ENCODE measurements at regions not wholly inside any gene's neighbourhood (a gene's known extent, or its start where the extent isn't known, plus 50 kb on each side); places are given as distances from the start of the nearest gene placed in this dataset.
A peak's percentile ranks its signal among the peaks of the same experiment; 100 is the strongest.

DNA sequence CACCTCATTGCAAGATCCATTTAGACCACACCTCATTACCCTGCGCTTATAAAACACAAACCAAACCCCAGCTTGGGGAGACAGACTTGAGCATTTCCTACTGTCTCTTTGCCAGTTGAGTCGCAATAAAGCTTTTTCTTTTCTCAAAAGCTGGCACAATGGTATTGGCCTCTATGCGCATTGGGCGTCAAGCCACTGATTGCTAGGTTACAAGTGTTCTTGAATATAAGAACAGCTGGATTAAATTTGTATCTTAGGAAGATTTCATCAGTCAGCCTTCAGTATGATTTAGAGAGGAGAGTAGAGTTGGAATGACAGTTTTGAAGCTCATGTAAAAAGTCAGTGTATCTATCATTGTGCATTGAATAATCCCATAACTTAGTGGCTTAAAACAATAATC is 84.9 kb upstream of the RAB4A start:
- in situ Hi-C loops (cut with MboI; ENCODE audit: low sequenced_read_pairs) = no loop called here
- Histone ChIP-seq H3K27me3 (ENCODE audit: low read depth) (no peaks in the 10 kb centered on the region), H3K4me3 (no peak overlapping the region), H3K4me1 (peaks cover 2% of the 10 kb centered on the region), H3K36me3 (replicated peaks) (no peaks in the 10 kb centered on the region), H3K9me3 (no peaks in the 10 kb centered on the region)
- DNase-seq (ENCODE audit: low spot score in 2 of 2) = no peak

DNA sequence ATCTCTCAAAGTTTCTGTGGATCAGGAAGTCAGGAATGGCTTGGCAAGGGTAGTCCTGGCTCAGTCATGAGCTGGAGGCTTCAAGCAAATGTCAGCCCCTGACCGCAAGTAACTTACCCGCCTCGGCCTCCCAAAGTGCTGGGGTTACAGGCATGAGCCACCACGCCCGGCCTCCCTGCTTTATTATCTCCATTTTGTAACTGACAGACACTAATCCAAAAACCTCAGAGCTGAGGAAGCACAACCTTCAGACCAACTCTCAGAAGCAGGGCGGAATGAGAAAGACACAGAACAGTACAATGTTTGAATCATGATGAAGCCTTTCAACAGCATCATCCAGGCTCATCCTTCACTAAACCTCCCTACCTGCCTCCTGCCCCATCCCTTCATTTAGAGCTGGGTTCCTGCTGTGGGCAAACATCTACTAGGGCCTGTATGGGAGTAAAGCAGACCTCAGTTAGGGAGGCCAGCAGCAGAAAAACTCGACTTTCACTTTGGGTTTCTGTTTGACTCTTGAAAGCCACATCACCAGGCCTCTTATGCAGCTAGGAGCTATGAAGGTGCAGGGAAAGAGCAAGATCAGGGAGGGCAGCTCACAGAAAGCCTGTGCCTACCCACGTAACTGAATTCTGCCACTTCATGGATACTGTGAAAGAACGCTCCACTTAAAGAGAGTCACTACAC is 84.4 kb upstream of the RAB4A start:
- in situ Hi-C loops (cut with MboI; ENCODE audit: low sequenced_read_pairs) = no loop called here
- H3K27me3 ChIP-seq (ENCODE audit: low read depth) = no peaks in the 10 kb centered on the region
- H3K9me3 ChIP-seq = no peaks in the 10 kb centered on the region
- H3K4me1 ChIP-seq = peaks cover 4% of the 10 kb centered on the region
- no peak overlapping the region for H3K4me3 ChIP-seq
- DNase-seq (ENCODE audit: low spot score in 2 of 2) = no peak
- no peaks in the 10 kb centered on the region for H3K36me3 ChIP-seq (replicated peaks)

DNA sequence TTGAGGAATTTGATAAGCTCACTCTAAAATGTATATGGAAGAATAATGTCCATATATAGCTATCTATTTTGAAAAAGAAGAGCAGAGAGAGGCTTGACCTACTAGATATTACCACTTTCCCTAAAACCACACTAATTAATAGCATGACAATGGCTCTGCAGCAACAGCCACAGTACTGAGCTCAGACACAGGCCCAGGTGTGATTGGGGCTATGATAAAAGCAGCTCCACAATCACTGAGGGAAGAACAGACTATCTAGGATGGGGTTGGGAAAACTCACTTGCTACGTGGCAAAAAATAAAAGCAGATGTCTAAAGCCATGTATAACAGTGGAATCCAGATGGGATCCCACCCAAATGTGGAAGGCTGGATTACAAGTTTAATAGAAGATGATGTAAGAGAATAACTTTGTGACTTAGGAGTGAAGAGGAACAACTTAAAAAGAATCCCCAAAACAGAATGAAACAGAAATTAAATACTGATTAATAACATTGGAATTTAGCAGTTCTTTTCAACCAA is 80.8 kb upstream of the RAB4A start:
- DNase-seq (ENCODE audit: low spot score in 2 of 2) = no peak
- no peaks in the 10 kb centered on the region for H3K27me3 ChIP-seq (ENCODE audit: low read depth)
- peaks cover 4% of the 10 kb centered on the region for H3K4me1 ChIP-seq
- H3K36me3 ChIP-seq (replicated peaks) = no peaks in the 10 kb centered on the region
- H3K9me3 ChIP-seq = no peaks in the 10 kb centered on the region
- in situ Hi-C loops (cut with MboI; ENCODE audit: low sequenced_read_pairs) = no loop called here
- no peak overlapping the region for H3K4me3 ChIP-seq

DNA sequence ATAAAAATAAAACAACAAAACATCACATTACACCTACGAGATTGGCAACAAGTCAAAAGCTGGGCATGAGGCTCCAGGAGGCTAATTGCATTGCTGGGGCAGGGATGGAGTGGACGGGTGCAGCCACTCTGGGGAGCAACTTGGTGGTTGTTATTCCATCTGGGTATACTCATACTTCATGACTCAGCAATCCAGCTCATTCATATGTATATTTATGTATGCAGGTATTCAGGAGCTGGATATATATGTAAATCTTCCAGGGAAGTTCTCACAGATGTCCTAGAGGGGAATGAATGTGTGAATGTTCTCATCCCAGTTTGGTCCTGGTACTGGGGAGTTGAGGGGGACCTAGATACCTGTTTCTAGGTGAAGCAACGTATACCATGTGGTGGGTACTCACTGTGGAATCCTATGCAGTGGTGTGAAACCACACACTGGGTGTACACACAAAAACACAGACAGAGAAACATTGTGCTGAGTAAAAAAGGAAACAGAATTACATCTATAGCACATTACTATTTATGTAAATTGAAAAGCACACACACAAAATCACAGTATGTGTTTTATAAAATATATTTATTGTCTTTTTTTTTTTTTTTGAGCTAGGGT is 79.7 kb upstream of the RAB4A start:
- DNase-seq (ENCODE audit: low spot score in 2 of 2) = peak; percentile 32 to 56
- in situ Hi-C loops (cut with MboI; ENCODE audit: low sequenced_read_pairs) = no loop called here
- H3K27me3 ChIP-seq (ENCODE audit: low read depth) = no peaks in the 10 kb centered on the region

DNA sequence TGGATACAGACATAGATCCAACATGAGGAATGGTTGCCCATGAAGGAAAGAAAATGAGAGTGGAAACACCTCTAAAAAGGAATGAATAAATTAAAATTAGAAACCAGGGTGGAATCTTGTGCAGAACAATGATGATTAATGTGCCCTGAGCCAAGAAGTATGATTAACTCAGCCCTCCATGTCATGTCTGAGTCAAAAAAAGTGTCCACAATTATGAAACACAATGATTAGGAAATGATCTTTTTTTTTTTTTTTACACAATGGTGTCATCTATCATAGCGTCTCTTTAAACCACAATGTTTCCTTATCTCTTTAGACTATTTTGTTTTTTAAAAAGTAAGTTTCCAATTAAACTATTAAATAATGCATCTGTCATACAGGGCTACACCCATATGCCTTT is 78.9 kb upstream of the RAB4A start:
- Histone ChIP-seq H3K4me3 (no peak overlapping the region), H3K27me3 (ENCODE audit: low read depth) (no peaks in the 10 kb centered on the region), H3K4me1 (peaks cover 4% of the 10 kb centered on the region), H3K36me3 (replicated peaks) (no peaks in the 10 kb centered on the region), H3K9me3 (no peaks in the 10 kb centered on the region)
- in situ Hi-C loops (cut with MboI; ENCODE audit: low sequenced_read_pairs) = no loop called here
- DNase-seq (ENCODE audit: low spot score in 2 of 2) = no peak

More for the DNA sequence above, 79.7 kb upstream of the RAB4A start:
- Histone ChIP-seq H3K9me3 (no peaks in the 10 kb centered on the region), H3K4me1 (peaks cover 4% of the 10 kb centered on the region), H3K4me3 (no peak overlapping the region), H3K36me3 (replicated peaks) (no peaks in the 10 kb centered on the region)

DNA sequence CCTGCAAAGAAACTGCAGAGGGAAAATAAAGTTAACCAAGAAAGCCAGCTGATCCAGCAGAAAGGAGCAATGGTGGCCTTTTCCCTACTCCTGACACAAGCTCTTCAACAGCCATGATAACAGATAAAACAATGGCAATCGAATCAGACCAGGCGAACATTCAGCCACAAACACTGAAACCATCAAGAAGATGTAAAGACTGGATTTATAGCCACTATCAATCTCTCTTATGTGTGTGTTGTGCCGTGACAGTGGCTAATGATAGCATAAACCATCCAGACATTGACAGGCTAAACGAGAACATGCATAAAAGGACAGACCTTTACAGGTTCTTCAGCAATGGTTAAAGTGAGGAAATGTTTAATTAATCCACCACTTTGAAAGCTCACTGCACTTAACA is 78.1 kb upstream of the RAB4A start:
- in situ Hi-C loops (cut with MboI; ENCODE audit: low sequenced_read_pairs) = no loop called here
- peaks cover 4% of the 10 kb centered on the region for H3K4me1 ChIP-seq
- H3K27me3 ChIP-seq (ENCODE audit: low read depth) = no peaks in the 10 kb centered on the region
- no peak for DNase-seq (ENCODE audit: low spot score in 2 of 2)
- no peaks in the 10 kb centered on the region for H3K36me3 ChIP-seq (replicated peaks)
- H3K4me3 ChIP-seq = no peak overlapping the region
- no peaks in the 10 kb centered on the region for H3K9me3 ChIP-seq

DNA sequence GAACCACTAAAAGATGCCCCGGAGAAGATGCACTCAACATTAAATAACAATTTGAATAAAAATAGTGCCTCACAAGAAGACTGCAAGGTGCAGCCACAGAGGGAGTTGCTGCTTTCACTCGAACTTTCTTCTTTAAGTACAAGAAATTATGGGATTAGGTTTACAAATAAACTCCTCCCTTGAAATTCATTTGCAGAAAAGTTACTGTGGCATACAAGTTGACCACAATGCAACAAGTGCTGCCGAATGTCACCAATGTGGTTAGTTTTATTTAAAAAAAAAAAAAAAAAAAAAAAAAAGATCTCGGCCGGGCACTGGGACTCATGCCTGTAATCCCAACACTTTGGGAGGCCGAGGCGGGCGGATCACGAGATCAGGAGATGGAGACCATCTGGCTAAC is 76.8 kb upstream of the RAB4A start:
- Histone ChIP-seq H3K27me3 (ENCODE audit: low read depth) (no peaks in the 10 kb centered on the region), H3K4me3 (no peak overlapping the region), H3K36me3 (replicated peaks) (no peaks in the 10 kb centered on the region), H3K9me3 (no peaks in the 10 kb centered on the region), H3K4me1 (peaks cover 4% of the 10 kb centered on the region)
- no peak for DNase-seq (ENCODE audit: low spot score in 2 of 2)
- in situ Hi-C loops (cut with MboI; ENCODE audit: low sequenced_read_pairs) = no loop called here

DNA sequence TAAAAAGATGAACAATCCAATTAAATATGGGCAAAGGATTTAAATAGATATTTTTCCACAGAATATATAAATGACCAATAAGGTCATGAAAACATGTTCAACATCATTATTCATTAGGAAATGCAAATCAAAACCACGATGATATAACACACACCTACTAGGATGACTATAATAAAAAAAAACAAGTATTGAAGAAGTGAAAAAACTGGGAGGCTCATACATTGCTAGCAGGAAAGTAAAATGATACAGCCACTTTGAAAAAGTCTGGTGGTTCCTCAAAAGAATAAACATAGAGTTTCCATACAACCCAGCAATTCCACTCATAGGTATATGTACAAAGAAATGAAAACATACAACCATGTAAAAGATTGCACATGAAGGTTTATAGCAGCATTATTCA is 75.7 kb upstream of the RAB4A start:
- no peak for DNase-seq (ENCODE audit: low spot score in 2 of 2)
- Histone ChIP-seq H3K36me3 (replicated peaks) (no peaks in the 10 kb centered on the region), H3K4me1 (peaks cover 4% of the 10 kb centered on the region), H3K4me3 (no peak overlapping the region), H3K27me3 (ENCODE audit: low read depth) (no peaks in the 10 kb centered on the region), H3K9me3 (no peaks in the 10 kb centered on the region)
- in situ Hi-C loops (cut with MboI; ENCODE audit: low sequenced_read_pairs) = no loop called here

DNA sequence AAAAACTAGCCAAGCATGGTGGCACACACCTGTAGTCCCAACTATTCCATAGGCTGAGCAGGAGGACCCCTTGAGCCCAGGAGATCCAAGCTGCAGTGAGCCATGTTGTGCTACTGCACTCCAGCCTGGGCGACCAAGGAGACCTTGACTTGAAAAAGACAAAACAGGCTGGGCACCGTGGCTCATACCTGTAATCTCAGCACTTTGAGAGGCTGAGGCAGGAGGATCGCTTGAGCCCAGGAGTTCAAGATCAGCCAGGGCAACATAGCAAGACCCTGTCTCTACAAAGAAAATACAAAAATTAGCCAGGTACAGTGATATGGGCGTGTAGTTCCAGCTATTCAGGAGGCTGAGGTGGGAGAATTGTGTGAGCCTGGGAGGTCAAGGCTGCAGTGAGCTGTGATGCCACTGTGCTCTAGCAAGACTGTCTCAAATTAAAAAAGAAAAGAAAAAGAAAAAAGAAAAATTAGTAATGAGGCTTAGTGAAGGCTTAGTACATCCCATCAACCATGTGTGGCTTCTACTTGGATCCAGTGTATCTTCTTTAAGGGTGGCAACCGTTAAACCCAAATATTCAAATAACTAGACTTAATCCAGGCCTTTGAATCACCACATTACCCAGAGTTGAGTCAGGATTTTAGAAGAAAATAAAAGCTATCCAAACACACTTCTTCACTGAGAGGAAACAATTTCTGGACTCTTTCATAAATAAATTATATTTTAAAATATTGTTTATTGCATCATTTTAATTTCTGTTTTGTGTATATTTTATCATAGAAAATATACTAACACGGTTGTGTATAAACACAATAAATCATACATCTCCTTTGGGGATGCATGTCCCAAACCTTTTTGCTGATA is 74.3 kb upstream of the RAB4A start:
- in situ Hi-C loops (cut with MboI; ENCODE audit: low sequenced_read_pairs) = no loop called here

DNA sequence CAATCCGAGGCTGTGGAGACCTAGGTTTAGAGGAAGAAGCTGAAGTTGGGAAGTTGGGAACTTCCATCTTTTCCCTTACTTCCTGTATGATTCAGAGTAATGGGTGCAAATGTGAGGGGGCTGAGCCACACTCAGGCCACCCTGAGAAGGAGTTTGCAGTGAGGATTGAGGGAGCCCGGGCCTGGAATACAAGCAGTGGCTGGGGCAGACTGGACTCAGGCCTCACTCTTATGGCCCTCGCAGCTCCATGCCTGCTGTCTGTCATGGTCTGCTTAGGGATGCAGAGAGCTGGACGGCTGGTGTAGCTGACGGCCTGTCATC is 73.7 kb upstream of the RAB4A start:
- H3K27me3 ChIP-seq (ENCODE audit: low read depth) = no peaks in the 10 kb centered on the region
- no peaks in the 10 kb centered on the region for H3K4me1 ChIP-seq
- no peak for DNase-seq (ENCODE audit: low spot score in 2 of 2)
- no peaks in the 10 kb centered on the region for H3K36me3 ChIP-seq (replicated peaks)
- no peaks in the 10 kb centered on the region for H3K9me3 ChIP-seq
- in situ Hi-C loops (cut with MboI; ENCODE audit: low sequenced_read_pairs) = no loop called here
- no peak overlapping the region for H3K4me3 ChIP-seq

More for the DNA sequence above, 74.3 kb upstream of the RAB4A start:
- no peaks in the 10 kb centered on the region for H3K27me3 ChIP-seq (ENCODE audit: low read depth)
- no peak for DNase-seq (ENCODE audit: low spot score in 2 of 2)
- H3K4me3 ChIP-seq = no peak overlapping the region
- no peaks in the 10 kb centered on the region for H3K9me3 ChIP-seq
- H3K4me1 ChIP-seq = no peaks in the 10 kb centered on the region
- H3K36me3 ChIP-seq (replicated peaks) = no peaks in the 10 kb centered on the region

DNA sequence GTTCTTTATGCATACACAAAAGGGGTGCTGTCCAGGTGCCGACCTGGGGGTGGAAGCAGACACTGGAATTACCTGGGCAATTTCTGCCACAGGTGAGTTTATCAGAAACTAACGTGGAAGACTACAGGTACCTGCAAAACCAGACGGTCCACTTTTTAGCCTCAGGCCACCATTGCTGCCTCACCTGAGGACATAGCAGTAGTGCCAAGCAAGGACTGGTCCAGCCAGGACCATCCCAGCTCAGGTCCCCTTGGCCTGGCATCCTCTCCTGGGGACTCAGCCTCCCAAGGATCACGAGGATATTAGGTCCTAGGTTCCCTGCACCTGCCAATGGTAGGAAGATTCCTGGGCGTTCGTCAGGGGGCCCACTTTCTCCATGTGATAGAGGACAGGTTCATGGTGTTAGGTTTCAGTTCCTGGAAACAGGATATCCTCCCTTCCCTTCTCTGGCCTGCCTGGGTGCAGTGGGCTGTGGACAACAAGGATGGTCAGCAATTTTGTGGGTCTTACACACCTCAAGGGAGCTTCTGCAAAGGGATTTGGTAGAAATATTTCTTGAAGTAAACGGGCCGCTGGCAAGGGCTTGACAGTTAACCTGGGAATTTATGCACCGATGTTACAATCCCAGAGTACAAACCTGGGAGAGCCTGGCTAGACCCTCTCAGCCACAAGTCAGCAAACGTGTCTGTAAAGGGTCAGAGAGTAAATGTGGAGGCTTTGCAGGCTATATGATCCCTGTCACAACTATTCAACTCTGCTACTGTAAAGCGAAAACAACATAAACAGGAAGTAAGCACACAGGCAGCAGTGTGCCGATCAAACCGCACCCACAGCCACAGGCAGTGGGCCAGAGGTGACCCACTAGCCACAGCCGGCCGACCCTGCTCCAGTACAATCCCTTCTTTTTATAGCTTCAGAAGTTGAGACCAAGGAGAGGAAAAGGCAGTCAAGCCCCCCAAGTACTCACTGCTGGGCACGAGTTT is 71.4 kb upstream of the RAB4A start:
- no peak overlapping the region for H3K4me3 ChIP-seq
- in situ Hi-C loops (cut with MboI; ENCODE audit: low sequenced_read_pairs) = no loop called here
- H3K4me1 ChIP-seq = no peaks in the 10 kb centered on the region
- H3K27me3 ChIP-seq (ENCODE audit: low read depth) = no peaks in the 10 kb centered on the region
- H3K9me3 ChIP-seq = no peaks in the 10 kb centered on the region
- no peaks in the 10 kb centered on the region for H3K36me3 ChIP-seq (replicated peaks)
- no peak for DNase-seq (ENCODE audit: low spot score in 2 of 2)

DNA sequence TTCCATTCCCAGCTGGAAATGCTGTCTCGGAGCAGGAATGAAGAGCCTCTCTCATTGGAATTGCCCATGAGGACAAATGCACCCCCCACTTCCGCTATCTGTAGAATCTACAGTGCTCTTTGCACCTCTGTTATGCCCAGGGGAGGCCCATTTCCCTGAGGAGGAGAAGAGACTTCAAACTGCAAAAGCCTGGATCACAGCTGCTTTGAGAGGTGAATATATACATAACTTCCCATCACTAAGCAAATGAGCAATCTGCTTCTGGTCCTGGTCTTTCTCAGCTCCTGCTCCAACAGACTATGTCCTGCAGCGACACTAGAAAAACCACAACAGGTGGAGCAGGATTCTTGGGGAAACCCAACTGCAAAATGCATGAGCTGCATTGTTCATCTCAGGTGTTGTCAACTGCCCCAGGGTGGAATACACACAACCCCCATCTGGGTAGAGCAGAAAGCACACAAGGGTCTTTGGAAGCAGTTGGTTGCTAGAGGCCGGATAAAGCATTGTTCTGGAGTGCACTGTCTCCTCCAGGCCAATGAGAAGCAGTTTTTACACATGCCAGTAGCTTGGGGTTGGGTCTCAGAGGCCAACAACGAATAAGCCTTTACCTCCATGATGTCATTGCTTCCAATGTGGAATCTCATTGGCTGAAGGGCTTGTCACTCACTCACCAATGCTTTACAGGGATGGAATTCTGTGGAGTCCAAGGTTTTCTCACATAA is 67.7 kb upstream of the RAB4A start:
- H3K36me3 ChIP-seq (replicated peaks) = no peaks in the 10 kb centered on the region

More for the DNA sequence above, 67.7 kb upstream of the RAB4A start:
- in situ Hi-C loops (cut with MboI; ENCODE audit: low sequenced_read_pairs) = no loop called here
- H3K4me1 ChIP-seq = no peaks in the 10 kb centered on the region
- peak in 1 of 2 experiments; percentile 76 for DNase-seq (ENCODE audit: low spot score in 2 of 2)
- H3K9me3 ChIP-seq = no peaks in the 10 kb centered on the region
- H3K4me3 ChIP-seq = no peak overlapping the region
- H3K27me3 ChIP-seq (ENCODE audit: low read depth) = no peaks in the 10 kb centered on the region

Measured in HAP-1 (cell line).